ENCODE measurements at regions not wholly inside any gene's neighbourhood (a gene's known extent, or its start where the extent isn't known, plus 50 kb on each side); places are given as distances from the start of the nearest gene placed in this dataset.

DNA sequence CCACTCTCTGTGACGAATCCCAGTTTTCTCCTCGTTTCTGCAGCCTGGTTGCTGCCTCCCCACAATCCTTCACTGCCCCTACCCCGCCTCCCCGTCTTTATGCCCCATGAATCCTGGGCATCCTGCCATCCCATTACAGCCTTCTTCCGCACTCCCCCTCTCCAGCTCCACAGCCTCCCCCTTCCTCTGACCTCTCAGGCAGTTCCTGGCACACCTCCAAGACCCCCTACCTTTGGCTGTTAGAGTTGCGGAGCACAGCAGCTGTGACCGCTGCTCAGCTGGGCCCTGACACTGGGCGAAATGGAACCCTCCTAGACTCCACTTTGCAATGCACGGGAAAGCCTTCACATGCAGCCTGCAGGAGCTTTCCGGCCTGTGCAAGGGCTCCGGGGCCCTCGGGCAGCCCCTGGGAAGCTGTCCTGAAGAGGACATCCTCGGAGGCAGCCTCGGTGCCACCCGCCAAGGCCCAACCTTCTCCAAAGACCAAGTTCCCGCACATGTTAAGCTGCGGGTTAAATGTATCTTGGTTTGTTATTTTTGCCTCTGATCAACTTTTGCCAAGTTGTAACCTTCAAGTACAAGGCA is 400.7 kb upstream of the MKI67 start:
- DNase-seq (ENCODE audit: low read depth in 2 of 2) = no peak

DNA sequence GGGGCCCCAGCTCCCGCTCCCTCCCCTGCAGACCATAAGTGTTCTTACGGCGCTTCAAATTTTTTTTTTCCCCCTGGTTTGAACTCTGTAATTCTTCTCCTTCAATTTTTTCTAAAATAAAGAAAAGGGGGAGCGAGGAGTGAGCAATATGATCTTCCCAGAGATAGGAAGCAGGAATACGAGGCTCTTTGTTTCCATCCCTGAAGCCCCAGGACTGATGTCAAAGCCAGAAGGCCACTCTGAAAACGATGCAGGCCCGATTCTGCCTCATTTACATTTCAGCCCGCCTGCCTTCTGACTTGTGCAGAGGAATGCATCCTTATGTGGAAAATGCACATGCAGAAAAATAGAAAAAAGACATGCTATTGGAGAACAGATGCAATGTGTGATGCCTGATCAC is 401.5 kb upstream of the MKI67 start:
- no peak for DNase-seq (ENCODE audit: low read depth in 2 of 2)

DNA sequence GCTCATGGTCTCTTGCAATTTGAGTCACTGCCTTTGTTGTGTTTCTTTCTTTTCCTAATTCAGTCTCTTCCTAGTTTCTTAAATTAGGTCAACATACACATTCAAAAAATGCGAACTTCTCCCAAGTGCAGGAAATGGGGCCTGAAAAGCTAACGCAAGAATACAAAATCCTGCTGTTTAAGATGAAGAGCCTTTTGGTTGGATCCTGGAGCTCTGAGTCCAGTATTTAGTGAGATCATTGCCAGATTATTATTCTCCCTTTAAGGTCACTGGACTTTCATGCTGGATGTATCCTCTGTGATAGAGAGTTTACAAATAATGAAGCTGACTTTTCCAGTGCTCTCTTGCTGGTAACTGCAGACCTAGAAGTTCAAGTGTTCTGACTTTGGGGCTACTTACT is 401.9 kb upstream of the MKI67 start:
- DNase-seq (ENCODE audit: low read depth in 2 of 2) = no peak

DNA sequence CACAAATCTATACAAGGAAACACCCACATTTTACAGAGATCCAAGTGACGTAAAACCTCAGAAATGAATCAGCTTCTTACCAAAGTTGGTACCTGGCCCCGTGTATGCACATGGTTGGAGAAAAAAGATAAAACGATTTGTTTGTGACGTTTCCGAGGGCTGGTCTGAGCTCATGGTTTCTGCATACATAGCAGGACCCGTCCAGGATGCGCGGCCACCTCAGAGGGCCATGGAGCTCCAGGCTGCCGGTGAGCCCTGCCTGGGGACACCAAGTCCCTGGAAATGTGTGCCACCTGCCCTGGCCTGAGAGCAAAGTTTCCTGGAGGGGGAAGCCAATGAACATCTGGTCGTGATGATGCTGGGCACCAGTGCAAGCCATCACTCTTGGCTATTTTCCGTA is 402.6 kb upstream of the MKI67 start:
- no peak for DNase-seq (ENCODE audit: low read depth in 2 of 2)

DNA sequence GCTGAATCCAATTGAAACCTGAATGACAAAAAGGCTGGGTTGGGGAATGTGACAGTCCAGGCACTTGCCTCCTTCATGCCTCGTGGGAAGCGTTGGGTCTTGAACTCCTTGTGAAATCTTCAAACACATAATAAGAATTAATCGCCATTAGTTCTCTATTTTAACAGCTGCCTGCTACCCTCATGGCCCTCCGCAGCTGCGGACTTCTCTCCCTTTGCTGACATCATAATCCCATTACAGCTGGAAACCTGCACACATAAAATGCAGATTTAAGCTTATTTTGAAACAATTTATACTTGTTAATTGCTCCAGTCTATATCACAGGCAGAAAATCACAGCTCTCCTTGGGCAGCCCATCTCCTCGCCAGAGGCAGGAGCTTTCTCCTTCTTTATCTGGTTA is 403.0 kb upstream of the MKI67 start:
- DNase-seq (ENCODE audit: low read depth in 2 of 2) = no peak

DNA sequence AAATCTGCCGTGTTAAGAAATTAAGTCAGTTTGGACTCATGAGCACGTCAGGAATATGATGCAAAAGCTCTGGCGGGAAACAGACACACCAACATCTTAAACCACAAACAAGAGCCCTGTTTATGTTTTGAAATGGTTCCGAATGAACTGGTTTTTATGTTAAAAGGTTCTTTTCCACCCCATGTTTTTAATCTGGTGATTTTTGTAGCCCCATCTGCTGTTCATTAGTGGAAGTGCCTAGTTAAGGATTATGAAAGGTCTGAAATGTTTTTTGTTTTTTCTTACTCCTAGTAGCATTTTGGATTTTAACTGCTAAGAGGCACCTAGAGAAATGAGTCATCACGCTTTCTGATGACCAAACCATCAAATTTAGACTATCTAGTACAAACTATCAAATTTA is 404.1 kb upstream of the MKI67 start:
- no peak for DNase-seq (ENCODE audit: low read depth in 2 of 2)

DNA sequence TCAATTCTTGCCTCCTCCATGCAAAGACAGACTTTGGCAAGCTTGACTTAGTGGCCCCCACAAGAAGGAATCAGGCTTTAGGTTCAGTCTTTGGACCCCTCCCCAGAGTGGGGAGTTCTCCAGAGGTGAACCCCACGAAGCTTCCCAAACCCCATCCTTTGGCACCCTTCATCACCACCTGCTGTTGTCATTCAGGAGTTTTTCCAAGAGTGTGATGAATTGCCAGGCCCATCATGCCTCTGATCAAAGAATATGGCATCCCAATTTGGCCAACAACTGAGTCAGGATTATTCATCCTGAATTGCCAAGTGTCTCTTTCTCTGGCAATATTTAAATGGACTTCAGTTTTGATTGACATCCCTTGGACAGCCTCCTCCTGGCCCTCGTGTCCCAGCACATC is 404.7 kb upstream of the MKI67 start:
- no peak for DNase-seq (ENCODE audit: low read depth in 2 of 2)

DNA sequence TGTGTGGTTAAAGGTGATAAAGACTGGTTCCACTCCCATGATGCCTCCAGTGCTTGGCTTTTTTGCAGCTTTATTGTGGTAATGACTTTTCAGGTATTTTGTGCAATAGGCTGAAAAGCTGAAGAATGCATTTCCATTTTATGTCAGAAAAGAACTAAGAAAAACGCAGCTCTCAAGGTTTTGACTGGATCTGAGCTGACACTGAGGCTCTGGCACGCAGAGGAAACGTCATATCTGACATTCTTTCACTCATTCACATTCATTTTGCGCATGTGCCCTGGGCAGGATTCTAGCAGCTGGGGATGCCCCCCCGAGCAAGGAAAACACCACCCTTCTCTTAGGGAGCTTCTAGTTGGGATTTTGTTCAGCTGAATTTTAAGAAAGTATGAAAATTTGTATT is 408.5 kb upstream of the MKI67 start:
- DNase-seq (ENCODE audit: low read depth in 2 of 2) = no peak

DNA sequence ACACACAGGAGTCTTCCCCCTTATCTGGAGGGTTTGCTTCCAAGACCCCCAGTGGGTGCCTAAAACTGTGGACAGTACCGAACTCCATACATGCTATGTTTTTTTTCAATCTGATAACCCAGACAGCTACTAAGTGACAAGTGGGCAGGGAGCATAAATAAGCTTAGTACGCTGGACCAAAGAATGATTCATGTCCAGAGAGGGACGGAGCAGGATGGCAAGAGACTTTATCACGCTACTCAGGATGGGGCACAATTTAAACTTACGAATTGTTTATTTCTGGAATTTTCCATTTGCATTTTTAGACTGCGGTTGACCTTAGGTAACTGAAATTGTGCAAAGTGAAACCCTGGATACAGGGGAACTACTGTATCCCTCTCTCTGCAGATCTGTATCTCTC is 410.0 kb upstream of the MKI67 start:
- DNase-seq (ENCODE audit: low read depth in 2 of 2) = no peak

DNA sequence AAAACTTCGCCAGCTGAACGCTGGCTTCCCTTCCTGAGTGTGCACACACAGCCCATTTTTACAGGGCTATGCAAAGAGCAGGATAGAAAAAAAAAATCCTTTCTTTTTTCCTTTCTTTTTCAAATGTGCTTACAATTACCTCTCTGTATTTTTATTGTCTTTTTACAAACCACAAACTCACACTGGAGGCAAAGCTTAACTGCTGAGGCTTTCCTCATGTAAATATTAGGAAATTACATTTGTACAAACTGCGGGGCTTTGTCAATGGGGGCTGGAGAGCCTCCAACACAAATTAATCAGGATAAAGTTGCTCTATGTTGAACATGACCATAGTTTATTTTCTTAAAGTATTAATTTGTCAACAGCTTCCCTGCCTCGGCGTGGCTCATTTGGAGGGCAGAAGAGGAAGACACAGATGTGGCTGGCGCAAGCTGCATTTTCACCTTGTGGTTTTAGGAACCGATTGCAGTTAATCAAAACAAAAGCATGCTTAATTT is 411.7 kb upstream of the MKI67 start:
- DNase-seq (ENCODE audit: low read depth in 2 of 2) = no peak

DNA sequence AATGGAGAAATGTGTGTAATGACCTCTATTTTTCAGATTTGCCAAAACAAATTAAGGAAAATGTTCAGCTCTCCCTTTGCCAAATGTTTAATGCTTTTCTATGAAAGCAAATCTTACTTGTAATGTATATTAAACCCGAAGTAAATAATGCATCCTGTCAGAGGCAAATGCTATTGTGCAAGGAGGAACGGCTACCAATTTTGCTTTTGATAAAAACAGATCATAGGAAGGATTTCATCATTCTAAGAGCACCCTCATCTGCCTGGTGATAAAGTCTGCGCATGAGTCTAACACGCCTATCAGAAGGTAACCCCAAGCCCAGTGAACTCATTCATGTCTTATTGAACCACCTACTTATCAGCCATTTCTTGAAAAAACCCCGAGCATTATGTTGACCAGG is 412.4 kb upstream of the MKI67 start:
- no peak for DNase-seq (ENCODE audit: low read depth in 2 of 2)

DNA sequence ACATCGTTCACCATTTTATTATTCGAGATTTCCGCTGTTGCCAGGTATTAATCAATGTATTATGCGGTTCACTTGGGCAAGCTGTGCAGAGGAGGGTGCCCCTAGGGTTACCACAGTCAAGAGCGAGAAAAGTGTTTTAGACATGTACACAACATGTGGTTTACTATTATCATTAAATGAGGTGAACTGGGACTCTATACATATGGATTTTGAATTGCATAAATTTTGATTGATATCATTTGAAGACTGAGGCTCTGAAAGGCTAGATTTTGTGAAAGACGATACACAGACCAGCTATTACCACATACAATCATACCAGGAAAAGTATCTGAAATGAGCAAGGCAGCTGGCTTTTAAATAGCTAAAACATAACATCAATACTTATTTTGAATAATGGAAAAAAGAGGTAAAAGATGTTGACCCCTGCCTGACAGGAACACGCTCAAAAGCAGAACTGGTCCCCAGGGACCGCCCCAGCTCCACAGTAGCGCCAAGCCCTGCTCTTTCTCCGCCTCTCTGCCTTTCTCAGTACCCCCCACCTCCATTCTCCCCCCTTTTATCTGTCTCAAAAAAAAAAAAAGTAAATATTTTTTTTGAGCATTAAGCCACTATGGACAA is 413.4 kb upstream of the MKI67 start:
- no peak for DNase-seq (ENCODE audit: low read depth in 2 of 2)

DNA sequence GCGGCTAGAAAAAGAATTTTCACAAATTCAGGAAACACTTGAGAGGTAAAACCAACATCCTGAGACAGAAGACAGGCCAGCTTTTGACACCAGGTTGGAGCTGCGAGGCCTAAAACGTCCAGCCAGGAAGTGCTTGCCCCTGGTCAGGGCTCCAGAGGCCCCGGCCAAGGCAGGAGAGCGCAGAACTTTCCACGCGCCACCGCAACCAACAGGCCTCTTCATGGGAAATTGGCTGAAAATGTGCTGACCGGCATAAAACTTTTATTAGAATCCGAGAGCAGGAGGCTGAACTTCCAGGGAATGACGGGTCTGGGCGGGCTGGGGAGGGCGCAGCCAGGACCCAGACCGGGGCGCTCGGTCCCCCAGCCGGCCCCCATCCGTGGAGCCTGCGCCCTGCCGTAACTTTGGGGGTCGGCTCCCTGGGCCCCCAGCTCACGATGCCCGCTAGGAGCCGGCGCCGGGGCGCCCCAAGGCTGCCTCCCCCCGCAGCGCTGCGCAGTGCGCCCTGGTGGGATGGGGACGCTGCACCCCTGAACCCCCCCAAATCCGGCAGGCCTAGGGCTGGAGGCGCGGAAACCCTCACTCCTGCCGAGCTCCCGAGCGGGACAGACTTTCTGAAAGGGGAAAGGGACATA is 414.0 kb upstream of the MKI67 start:
- no peak for DNase-seq (ENCODE audit: low read depth in 2 of 2)

DNA sequence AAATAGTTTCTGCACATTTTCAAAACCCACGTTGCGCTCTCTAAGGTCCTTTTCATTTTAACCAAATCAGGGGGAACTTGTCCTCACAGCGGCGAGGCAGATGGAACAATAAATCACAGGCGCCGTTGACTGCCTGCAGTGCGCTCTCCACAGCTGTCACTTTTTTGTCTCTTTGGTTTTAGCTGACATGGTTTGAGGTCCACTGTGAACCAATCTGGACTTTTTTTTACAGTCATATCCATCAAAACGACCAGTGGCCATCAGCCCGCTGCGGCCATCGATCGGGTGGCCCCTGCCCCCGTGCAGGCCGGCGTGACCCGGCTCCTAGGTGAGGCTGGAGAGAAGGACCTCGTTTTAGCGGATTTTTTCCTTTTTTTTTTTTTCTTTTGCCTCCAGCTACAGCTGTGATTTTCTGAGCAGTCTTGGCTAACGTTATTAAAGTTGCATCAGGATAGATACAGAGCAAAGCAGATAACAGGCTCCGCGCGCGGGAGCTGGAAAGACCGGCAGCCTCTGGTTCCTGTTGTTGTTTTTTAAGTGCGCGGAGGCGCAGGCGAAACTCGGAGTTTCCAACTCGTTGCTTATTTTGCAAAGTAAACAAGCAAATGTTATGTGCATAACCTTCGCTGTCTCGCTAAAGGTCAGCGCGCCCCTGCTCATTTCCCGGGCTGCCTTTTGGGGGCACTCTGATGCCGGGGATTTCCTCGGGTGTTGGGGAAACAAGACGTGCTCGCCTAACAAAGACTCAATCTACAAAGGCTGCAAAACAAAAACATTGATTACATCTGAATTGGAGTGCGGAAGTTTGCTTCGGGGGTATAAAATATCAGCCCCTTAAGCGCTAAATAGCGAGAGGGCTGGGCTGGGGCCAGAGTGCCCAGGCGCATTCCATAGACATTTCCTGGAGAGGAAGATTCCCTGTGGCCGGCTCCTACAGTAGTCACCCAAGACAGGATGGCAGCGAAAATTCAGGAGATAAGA is 414.8 kb upstream of the MKI67 start:
- no peak for DNase-seq (ENCODE audit: low read depth in 2 of 2)

DNA sequence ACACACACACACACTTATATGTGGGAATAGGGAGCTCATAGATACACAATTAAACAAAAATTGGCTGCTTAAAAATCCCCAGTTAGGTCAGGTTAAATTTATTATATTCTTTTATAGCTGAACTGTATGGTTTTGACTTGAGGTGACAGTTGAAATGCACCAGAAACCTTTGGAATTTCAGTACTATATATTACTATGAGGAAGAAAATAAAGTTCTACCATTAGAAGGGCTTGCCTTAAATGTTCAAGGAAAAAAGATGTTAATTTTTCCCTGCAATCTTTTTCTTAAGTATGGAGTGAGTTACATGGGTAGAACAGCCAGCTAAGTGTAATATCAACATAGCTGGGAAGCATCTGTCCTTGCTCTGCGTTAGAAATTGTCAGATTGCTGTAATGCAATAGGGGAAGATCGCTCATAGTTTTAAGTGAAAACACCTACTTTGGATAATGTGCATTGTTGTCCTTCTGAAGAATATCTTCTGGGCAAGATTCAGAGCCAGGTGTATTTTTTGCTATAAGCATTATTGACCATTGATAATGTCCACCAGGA is 415.8 kb upstream of the MKI67 start:
- no peak for DNase-seq (ENCODE audit: low read depth in 2 of 2)

DNA sequence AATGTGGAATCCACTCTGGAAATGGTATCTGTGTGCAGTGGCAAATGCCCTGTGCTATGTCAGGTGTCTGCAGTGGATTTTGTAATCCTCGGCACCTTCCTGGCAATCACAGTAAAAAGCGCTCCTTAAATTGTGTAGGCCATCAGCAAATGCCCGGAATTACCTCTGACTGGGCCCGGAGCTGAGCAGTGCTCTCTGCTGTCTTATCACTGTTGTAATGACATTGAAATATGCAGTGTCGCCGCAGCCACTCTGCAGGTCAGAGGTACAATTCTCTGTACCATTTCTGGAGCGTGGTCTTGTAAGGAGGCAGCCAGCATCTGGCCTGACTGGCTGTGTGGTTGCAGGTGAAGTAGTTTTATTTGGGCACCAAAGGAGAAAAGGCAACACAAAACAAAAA is 416.4 kb upstream of the MKI67 start:
- no peak for DNase-seq (ENCODE audit: low read depth in 2 of 2)

DNA sequence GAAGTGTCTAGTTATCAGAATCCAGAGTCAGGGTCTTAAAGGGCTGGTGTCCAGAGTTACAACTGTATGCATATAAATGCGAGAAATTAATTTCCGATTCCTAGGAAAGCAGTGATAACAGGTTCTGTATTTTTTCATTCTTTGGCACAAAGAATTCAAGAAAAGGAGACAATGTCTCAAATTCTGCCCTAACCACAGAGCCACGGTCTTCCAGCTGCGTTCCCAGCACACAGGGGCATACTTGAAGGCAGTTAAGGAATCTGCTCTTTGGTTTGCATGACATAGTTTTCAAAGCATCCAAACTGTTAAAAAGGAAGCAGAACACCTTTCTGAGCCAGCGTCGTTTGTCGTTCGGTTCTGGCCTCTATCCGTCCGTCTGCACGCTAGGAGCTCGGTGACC is 416.9 kb upstream of the MKI67 start:
- no peak for DNase-seq (ENCODE audit: low read depth in 2 of 2)

DNA sequence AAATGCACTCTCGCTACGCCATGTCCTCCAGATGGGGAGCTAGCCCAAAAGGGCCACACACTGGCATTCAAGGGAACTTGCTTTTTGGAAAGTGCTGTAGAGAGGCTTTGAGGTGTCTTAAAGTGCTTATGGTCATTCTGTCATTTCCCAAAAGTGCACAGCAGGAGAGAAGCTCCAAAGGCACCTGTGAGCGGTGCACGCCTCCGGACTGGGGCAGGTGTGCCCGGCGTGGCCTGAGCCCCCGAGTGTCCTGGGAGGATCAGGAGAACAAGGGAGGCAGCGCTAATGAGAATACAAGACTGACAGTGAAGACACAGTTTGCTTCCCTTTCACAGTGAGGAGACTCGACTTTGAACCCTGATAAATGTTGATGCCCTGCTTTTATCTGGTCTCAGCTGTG is 419.0 kb upstream of the MKI67 start:
- no peak for DNase-seq (ENCODE audit: low read depth in 2 of 2)

DNA sequence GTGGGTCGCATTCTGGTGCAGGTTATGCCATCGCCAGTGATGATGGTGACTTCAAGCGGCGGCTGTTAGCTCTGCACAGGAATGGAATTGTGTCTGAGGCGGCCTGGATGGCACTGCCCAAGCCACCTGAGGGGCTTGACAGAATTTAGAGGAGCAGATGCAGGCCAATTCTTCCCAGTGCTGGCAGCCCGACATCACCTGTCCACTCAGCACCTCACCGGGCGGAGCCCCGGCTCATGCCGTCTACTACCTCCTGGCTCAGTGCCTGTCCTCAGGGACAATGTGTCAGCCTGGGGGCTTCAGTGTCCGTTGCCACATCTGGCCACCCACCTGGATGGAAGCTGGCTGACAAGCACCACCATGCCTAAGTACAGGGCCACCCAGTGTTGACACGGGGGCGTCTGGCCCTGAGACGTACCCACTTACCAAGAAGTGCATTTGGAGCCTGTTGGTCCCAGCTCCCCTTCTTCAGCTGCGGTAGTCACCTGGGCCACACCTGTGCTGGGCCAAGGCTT is 420.5 kb upstream of the MKI67 start:
- no peak for DNase-seq (ENCODE audit: low read depth in 2 of 2)

DNA sequence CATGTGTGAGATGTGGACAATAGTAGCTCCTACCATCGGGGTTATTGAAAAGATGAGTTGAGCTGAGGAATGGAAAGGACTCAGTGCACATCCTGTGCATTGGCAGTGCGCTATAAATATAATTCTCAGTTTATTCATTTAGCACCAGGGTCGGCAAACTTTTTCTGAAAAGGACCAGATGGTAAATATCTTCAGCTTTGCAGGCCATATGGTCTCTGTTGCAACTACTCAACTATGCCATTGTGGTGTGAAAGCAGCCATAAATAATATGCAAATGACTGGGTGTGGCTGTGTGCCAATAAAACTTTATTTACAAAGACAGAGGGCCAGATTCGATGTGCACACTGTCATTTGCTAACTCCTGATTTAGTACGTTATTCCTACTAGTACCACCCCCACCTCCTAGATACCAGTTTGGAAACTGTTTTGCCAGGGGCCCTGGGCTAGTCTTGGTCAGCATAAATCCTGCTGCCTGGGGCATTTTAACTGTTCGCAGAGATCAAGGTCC is 422.9 kb upstream of the MKI67 start:
- DNase-seq (ENCODE audit: low read depth in 2 of 2) = no peak

DNA sequence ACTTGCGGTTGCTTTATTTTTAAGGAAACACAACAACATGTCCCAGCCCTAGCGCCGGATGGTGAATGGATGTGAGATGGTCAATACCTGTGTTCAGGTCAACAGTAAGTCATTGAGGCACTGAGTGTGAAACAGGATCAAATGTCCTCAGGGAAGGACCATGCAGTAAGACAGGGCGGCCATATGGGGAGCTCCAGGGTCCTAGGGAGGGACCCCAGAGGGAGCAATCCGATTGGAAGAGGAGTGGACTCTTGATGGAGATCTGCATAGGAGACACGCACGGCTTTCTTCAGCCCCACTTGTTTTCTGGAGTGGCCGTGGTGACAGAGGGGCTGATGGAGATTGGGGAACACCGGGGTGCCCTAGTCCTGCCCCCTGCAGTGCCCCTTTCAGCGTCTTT is 423.8 kb upstream of the MKI67 start:
- no peak for DNase-seq (ENCODE audit: low read depth in 2 of 2)

DNA sequence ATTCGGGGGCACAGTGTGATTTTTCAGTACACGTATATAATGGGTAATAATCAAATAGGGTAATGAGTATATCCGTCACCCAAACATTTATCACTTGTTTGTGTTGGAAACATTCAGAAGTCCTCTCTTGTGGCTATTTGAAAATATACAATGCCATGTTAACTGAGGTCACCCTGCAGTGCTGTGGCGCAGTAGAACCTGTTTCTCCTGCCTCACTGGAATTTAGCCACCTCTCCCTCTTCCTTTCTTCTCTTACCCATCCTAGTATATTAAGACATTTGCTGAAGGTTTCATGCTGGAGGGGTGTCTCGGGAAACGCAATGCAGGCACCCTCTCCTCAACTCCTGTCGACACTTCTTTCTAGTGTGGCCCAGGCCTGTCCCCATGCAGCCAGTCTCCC is 425.3 kb upstream of the MKI67 start:
- no peak for DNase-seq (ENCODE audit: low read depth in 2 of 2)

Data from stimulated activated CD8-positive, alpha-beta memory T cell treated with anti-CD3 and anti-CD28 coated beads, Interleukin-7, amount 100 ng/mL, for 1 hour (primary cell).